ENCODE measurements at regions not wholly inside any gene's neighbourhood (a gene's known extent, or its start where the extent isn't known, plus 50 kb on each side); places are given as distances from the start of the nearest gene placed in this dataset.

DNA sequence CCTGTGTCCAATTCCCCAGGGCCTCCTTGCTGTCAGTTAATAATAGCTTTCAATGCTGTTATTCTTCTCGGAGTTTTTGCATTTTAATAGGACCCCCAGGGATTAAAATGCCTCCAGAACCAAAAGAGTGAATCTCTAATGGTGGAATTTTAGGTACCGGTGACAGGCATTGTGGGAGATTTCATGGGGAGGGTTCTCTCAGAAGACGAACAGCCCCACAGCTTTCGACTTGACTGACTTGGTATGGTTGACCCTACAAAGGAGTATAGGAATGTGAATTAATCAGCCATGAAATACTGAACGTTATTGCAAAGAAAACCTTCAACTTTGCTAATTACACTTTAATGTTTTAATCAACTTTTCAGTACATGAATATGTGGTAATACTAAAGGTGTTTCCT is 206.3 kb upstream of the FZD8 start:
- no peak overlapping the region for H3K4me3 ChIP-seq (replicated peaks; ENCODE audit: low read depth, low read length)
- DNase-seq (ENCODE audit: low read depth), result no peak
- TF ChIP-seq, protein P1, sequence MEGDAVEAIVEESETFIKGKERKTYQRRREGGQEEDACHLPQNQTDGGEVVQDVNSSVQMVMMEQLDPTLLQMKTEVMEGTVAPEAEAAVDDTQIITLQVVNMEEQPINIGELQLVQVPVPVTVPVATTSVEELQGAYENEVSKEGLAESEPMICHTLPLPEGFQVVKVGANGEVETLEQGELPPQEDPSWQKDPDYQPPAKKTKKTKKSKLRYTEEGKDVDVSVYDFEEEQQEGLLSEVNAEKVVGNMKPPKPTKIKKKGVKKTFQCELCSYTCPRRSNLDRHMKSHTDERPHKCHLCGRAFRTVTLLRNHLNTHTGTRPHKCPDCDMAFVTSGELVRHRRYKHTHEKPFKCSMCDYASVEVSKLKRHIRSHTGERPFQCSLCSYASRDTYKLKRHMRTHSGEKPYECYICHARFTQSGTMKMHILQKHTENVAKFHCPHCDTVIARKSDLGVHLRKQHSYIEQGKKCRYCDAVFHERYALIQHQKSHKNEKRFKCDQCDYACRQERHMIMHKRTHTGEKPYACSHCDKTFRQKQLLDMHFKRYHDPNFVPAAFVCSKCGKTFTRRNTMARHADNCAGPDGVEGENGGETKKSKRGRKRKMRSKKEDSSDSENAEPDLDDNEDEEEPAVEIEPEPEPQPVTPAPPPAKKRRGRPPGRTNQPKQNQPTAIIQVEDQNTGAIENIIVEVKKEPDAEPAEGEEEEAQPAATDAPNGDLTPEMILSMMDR (IDR thresholded peaks at IDR 0.05; ENCODE audit: low read length, missing control alignments), result no peak

GRCh38 chr10:35844686-35845085 is 202.6 kb upstream of the FZD8 start:
- TF ChIP-seq, protein P1 (IDR thresholded peaks at IDR 0.05; ENCODE audit: low read length, missing control alignments), result no peak
- no peak for DNase-seq (ENCODE audit: low read depth)
- H3K4me3 ChIP-seq (replicated peaks; ENCODE audit: low read depth, low read length), result no peak overlapping the region

- peak; percentile 3 for DNase-seq (ENCODE audit: low read depth)
- no peak overlapping the region for H3K4me3 ChIP-seq (replicated peaks; ENCODE audit: low read depth, low read length)
- TF ChIP-seq, protein P1 (IDR thresholded peaks at IDR 0.05; ENCODE audit: low read length, missing control alignments), result no peak
Measured at GRCh38 chr10:35843524-35844181, 201.6 kb upstream of the FZD8 start.

DNA sequence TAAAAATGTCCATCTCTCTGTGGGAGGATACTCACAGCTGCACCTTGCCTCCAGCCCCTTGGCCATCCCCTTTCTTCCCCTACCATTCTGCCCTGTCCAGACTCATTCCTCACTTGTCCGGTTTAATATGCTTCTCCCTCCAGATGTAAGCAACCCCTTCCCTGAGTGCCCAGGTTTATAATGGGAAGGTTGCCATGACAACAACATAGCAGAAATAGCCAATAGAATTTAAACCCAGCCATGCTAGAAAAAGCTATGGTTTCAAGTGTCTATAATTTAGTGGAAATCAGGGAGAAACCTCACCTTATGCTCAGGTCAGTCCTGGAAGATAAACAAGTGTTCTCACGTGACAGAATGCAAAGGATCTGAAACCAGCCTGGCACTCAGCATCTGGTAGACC is 196.0 kb upstream of the FZD8 start:
- no peak for DNase-seq (ENCODE audit: low read depth)
- no peak overlapping the region for H3K4me3 ChIP-seq (replicated peaks; ENCODE audit: low read depth, low read length)
- TF ChIP-seq, protein P1 (IDR thresholded peaks at IDR 0.05; ENCODE audit: low read length, missing control alignments), result no peak

GRCh38 chr10:35835545-35835944 is 193.4 kb upstream of the FZD8 start:
- no peak overlapping the region for H3K4me3 ChIP-seq (replicated peaks; ENCODE audit: low read depth, low read length)
- TF ChIP-seq, protein P1 (IDR thresholded peaks at IDR 0.05; ENCODE audit: low read length, missing control alignments), result no peak
- no peak for DNase-seq (ENCODE audit: low read depth)

GRCh38 chr10:35834877-35835494 is 192.9 kb upstream of the FZD8 start:
- TF ChIP-seq, protein P1 (IDR thresholded peaks at IDR 0.05; ENCODE audit: low read length, missing control alignments), result no peak

GRCh38 chr10:35827783-35828182 is 185.7 kb upstream of the FZD8 start:
- no peak for DNase-seq (ENCODE audit: low read depth)
- TF ChIP-seq, protein P1 (IDR thresholded peaks at IDR 0.05; ENCODE audit: low read length, missing control alignments), result no peak
- H3K4me3 ChIP-seq (replicated peaks; ENCODE audit: low read depth, low read length), result no peak overlapping the region

More at GRCh38 chr10:35834877-35835494, 192.9 kb upstream of the FZD8 start:
- no peak for DNase-seq (ENCODE audit: low read depth)
- no peak overlapping the region for H3K4me3 ChIP-seq (replicated peaks; ENCODE audit: low read depth, low read length)
